HG02852 (cell line): ENCODE measurements at regions not wholly inside any gene's neighbourhood (a gene's known extent, or its start where the extent isn't known, plus 50 kb on each side); places are given as distances from the start of the nearest gene placed in this dataset.

Source experiments
- ATAC-seq: cut with Tn5 transposase; IDR thresholded peaks from one replicate; pipeline ENCODE4 v1.9.1; 2021; ENCODE audit warnings: mild to moderate bottlenecking, moderate library complexity; ENCODE audit not compliant: unreplicated experiment

DNA sequence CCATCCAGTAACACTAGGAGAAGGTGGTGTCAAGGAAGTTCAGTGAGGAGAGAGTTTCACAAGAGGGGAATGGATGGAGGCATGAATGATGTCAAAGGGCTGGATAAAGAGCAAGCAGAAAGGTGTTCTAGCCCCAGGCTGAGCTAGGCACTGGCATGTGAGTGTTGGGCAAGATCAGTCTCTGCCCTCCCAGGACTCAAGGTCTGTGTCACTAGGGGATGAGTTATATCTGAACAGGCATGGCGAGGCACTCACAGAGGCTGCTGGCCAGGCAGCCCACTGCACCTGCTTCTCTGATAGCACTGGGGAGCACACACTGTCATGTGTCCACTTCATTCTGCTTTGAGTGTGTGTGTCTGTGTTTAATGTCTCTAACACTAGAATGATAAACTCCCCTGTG lies 903.8 kb downstream of the BCL11B start:
- ATAC-seq, result no peak

DNA sequence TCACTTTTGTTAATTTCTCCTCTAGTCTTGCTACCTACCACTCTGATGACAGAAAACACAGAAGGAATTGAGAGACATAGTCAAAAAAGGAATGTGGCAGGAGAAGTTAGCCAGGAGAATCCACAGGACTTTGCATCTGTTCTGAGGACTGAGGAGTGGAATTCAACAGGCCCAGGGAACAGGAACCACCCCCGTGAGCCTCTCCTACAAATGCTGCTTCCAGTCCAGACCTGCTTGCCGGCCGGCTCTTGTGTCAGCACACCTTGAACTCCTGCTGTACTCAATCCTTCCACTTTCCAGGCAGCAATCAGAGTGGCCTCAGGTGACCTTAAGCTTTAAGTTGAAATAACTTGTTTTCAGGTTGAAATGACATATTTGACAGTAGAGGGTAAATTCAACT lies 903.1 kb downstream of the BCL11B start:
- no peak for ATAC-seq

DNA sequence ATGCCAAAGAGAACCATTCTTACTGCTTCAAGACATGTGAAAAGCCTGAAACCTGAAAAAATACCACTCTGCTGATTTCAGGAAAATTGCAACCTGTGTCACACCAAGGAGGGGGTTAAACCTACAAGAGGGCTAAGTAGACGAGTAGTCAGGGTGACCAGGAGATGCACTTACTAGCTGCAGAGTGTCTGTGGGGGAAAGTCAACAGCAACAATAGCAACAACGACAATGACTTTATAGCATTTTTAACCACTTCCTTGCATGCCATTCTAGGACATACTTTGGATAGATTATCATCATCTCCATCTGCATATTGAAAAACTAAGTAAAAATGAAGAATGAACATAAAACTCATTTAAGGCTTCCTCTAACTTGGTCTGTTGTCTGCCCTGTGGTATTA lies 902.7 kb downstream of the BCL11B start:
- ATAC-seq, result no peak

DNA sequence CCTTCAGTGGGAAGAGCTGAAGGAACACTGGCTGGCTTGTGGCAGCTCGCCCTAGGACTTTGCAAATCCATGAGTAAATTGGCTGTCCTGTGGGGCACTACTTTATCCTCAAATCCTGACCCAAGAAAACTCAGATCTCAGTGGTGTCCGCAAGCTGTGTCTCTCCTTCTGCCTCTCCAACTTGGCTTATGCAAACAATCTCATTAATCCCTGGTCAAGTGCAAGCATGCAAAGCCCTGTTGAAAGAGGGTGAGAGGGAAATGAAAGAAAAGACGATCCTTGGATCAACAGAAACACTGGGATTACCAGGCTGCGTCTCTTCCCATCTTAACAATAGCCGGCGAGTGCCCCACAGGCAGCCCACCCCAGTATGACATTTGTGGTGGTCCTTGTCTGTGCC lies 901.6 kb downstream of the BCL11B start:
- ATAC-seq, result no peak

DNA sequence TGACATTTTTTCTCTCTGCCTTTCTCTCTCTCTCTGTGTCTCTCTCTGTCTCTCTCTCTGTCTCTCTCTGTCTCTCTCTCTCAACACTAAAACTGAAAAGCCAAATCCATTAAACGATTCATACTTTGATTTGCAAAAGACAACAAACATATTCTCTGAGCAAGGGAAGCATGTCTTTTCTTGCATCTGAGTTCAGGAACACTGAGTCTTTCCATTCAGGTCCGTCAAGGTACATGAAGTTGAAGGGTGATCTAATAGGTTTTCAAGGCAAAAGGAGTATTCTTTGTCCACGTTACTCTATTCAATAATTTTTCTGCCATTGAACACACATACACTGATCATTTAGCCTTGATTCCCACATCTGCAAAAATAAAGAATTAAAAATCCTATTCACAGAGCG lies 900.9 kb downstream of the BCL11B start:
- ATAC-seq, result no peak

DNA sequence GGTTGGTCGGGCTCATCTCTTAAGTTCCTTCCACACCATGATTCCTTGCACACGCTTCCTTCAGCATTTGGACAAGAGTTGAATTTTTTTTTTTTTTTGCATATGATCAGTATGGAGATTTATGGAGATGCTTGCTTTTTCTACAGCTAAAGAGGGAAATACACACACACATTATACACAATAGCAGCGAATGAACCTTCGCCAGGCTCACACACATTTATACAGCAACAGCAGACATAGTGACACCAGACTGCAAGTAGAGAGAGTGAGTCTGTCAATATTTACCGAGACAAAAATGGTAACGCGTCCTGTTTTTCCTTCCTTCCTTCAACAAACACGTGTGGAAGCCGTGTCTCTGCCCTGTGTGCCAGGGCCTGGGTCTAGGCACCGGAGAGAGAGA lies 897.9 kb downstream of the BCL11B start:
- ATAC-seq, result no peak

DNA sequence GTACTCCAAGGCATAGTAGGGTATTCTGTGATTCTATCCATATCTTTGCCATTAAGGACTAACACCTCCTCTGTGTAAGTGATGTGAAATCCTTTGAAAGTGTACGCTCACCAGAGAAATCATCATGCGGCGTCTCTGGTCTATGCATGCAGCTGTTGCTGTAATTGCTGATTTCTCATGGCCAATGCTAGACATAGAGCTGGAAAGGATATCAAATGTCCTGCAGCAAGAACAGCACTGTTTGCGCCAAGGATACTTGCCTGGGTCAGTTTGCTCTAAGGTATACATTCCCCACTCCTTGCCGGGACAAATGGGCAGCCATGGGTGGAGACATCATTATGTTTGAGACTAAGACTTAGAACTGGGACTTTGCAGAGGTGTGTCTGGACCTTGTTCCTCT lies 896.4 kb downstream of the BCL11B start:
- ATAC-seq, result no peak

DNA sequence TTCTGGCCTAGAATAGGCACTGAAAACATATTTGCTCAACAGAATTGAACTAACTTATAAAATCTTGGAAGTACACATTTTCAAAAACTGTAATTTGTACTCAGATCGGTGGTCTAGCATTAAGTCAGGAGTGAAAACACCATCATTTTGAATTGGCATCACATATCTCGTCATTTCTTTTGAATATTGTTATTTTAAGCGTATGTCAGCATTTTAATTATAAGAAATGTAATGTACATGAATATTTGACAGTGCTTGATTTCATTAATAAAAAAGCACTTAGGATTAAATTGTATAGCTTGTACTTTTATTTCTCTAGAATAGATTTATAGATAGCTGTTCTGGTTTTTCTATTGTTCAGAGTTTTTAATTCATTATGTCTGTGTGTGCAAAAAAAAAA lies 892.2 kb downstream of the BCL11B start:
- no peak for ATAC-seq

DNA sequence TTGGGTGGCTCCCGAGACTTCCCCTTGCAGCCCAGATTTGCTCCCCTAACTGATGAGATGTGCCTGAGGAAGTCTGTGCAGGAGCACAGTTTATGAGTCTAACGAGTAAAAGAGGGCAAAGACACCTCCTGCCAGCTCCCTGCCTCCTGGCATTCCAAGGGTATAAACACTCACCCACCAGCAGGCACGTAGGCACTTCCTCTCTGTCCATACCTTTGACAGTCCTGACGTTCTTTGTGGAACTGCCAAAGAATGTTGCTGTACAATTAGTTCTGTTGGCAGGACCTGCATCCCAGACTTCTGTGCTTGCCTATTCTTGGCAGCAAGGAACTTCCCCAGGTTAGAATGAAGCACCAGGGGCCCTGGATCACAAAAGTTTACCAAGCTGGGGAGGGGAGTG lies 889.3 kb downstream of the BCL11B start:
- ATAC-seq, result no peak

DNA sequence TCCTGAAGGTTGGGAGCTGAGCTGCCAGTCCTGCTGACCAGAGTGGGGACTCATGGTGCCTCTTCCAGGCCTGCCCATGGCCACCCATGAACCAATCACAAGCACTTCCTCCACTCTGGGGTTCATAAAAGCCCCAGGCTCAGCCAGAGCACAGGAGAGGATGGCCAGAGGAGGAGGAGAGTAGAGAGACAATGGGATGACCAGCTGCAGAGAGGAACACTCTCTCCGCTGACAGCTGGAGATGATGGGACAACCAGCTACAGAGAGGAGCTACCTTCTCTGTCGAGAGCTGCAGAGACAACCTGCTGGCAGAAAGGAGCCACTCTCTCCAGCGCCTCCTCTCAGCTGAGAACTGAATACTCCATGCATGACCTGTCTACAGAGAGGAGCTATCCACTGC lies 886.1 kb downstream of the BCL11B start:
- no peak for ATAC-seq

DNA sequence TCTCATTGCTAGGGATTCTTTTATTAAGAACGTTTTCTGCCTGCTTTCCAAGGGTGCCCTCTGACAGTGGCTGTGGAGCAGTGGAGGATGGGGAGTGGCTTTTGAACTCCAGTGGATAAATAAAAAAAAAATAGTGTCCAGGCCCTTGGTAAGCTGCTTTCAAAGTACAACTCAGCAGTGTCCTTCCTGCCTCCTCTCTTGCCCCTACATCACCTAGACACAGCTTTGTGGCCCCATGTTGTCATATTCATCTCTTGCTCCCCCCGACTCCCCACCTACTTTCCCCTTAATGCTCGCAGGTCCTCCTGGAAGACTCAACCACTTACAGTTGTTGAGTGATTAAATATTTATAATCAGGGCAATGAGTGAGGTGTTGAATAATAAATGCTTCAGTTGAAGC lies 880.9 kb downstream of the BCL11B start:
- ATAC-seq, result no peak

DNA sequence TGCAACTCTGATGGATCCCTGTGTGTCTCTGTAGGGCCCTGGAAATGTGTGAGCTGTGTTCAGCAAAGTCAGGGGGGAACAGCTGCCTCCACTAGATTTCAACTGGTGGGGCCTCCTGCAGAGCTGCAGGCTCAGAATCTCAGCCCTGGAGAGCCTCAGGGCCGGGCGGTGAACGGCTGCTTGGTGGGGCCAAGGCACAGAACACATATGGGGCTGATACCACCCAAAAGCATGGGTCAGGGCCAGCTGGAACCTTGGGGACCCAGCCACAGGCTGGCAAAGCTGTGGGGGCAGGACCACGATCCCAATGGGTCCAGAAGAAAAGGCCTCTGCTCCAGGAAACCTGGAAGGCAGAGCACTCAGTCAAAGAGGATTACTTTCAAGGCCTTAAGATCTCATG lies 878.5 kb downstream of the BCL11B start:
- no peak for ATAC-seq

DNA sequence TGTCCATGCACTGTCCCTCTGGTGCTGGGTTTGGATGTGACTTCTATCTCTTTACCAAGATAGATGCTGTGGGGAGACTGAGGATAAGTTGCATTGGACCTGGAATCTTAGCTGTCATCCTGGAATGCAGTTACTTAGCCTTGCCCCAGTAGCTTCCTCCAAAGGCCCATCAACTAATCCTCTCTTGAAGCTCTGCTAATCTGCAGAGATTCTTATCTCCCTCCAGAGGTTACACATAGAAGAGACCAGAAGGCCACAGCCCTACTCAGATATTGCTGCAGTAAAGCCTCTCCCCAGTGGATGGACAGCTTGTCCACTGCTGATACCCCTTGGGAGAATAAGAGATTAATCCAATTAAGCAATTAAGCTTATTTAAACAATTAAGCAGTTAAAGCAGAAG lies 867.2 kb downstream of the BCL11B start:
- no peak for ATAC-seq

DNA sequence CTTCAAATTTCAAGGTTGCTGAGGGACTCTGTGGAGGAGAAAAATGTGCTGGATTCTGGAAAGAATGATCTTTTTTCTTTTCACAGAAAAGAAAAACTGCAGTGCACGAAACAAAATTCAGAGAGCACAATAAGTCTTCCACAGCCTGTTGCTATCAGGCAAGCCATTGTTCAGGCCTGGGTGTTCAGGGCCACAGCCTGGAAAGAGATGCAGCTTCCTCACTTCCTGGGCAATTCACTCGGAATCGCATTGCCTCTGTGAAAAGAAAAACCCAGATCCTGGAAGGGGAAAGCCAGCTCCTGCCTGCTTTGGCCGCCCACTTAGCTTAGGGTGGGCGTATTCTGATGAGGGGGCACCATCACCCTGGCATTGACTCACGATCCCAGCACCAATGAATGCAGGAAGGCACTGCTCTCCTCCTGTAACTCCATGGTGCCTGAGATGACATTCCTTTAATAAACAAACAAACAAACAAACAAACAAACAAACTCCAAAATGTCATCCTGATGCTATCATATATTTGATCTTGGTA lies 863.9 kb downstream of the BCL11B start:
- ATAC-seq, result no peak

DNA sequence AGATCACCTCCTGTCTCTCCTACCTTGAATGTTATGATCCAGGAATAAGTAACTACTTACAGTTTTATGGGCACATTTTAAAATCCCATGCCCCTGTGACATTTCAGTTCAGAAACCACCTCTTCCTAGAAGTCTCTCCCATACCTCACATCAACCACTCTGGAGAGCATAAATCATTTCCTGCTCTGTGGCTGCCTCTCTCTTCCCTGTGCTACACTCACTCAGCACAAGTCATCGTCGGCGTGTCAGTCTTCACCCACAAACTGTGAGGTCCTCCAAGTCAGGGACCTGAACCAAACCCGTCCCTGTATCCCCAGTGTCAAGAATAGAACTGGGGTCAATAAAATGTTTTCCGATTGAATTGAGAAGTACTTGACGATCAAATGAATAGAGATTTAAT lies 863.3 kb downstream of the BCL11B start:
- no peak for ATAC-seq

DNA sequence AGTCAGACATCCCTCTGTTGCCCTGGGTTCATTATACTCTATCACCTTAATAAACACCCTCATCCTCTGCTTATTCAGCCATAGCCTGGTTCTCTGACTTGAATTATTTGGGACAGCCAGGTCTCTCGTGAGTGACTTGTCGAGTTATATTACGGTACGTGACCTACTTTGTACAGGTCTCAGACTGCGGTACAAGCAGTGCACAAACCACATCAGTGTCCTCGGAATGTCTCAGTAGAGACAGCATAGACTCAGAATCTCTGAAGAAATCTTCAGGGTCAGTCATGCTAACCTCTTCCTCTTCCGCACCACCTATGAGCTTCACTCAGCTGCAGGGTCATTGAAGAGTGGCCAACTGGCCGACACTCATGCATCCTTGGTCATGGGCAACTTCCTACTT lies 860.8 kb downstream of the BCL11B start:
- no peak for ATAC-seq

DNA sequence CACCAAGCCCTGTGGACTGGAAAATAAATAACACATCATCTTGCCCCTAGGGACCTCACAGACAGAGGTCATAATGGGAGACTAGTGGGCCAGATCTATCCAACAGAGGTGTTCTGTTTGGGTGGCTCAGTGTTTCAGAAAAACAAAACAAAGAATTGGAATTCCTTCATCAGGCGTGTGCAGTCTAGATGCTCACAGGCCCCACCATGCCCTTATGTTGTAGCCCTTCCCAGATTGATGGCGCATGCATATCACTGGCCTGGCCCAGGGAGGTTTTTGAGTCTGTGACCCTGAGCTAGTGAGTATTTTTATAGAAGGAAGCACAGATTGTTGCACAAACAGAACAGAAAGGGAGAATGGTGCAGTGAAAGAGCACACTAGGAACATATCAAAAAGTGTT lies 859.6 kb downstream of the BCL11B start:
- ATAC-seq, result no peak

DNA sequence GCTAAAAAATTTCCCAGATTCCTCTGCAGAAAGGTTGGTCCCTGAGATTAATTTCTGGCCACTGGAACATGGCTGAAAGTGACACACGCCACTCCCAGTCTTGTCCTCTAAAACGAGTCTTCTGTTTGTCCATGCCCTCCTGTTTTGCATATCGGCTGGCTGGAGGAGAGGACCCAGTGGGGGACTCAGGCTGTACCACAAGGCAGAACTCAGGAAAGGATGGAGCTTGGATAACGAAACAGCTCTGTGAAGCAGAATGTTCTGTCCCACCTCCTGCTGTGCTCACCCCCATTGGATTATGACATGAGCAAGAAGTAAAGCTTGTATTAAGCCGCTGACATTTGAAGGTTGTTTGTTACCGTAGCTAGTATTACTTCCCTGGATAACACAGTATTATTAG lies 856.2 kb downstream of the BCL11B start:
- ATAC-seq, result no peak

DNA sequence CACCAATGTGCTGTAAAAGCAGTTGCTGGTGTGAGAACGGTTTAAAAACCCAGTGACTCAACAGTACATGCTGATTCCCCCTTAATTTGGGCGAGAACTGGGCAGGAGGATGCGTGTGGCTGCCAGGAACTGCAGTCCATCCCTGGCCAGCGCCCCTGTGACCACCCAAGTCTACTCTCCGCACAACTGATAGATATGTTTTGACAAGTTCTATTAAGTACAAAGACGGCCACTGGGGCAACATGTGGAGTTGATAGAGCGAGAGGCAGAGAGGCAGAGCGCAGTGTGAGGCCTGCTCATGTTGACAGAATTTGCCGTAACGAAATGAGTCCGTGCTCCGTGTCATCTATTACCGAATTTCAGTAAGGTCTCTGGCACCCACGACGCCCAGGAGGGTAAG lies 855.0 kb downstream of the BCL11B start:
- no peak for ATAC-seq

DNA sequence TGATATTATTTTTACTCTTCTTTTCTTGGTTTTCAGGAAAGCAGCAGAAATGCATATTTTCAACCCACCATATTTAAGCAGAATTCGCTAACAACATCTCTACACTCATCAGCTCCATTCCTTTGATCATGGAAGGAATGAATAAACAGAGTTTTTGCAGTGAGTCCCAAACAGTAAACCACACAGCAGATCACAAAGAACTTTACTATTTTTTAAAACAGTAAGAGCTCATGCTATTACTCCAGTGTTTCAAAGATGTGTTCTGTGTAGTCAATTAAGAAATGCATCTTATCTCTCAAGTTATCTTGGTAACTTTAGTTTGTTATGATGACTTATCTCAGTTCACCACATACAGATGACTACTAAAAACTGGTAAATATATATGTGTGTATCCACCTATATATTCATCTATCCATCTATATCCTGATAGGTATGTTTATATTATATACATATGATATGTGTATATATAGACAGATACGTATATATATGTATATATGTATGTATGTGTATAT lies 843.5 kb downstream of the BCL11B start:
- ATAC-seq, result no peak

DNA sequence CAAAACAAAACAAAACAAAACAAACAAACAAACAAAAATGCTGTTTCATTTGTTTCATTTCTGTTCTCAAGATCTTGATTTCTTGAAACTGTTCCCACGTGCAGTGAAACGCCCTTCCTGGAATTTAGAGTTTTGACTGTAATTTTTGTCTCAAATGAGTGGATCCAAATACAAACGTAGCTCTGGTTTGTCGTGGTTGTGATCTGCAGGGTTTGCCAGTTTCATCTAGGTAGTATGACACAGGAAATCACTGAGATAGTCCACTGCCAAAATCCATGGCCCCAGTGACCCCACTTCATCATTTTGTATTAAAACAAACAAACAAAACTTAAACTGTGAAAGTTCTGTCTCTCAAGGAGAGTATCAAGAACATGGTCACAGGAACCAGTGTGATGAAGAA lies 838.6 kb downstream of the BCL11B start:
- ATAC-seq, result no peak

DNA sequence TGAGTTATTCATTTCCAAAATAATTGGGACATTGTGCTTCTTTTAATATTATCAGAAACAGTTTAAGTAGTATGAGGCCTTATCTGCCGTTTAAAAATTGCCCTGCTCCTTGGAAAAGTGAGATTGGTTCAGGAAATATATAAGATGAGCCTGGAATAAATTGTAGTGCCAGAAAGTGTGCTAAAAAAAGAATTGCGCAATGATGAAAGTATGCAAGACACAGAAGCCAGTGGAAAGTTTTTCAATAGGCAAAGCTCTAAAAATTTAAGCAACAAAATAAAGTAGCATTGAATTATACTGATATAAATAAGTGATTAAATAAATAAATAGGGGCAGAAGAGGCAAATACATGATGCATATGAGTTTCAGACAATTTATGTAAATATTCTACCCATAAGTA lies 834.9 kb downstream of the BCL11B start:
- ATAC-seq, result no peak

DNA sequence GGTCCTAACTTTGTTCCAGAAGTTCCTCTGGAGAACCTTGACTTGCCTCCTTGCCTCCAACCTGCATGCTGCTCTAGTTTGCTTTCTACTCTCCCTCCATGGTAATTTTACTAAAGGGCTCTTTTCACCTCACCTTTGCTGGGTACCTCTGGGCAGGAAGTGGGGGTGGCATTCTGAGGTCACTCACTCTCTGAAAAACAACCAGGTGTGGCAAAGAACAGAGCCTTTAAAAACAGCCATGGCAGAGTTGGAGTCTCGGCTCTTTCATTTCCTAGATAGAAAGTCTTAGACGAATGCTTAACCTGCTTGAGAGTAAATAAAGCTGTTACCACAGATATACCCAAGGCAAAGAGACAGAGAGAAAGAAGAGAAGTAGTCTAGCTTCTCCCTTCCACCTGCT lies 827.9 kb downstream of the BCL11B start:
- ATAC-seq, result no peak

DNA sequence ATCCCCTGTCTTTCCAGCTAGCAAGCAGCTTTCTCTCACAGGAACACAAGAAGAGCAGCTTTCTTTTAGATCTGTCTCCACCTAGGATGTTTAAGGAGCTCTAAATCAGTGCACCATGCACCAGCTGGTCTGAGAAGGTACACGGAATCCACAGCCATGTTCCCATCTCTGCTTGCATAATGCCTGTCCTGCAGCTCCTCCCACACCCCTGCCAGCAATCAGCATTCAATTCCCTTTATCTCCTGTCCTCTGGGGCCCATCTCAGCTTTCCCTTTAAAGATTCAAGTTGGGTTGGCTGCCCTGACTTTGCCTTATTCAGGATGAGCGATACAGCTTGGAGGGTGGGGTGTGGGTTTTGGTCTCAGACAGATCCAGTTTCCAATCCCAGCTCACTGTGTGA lies 826.3 kb downstream of the BCL11B start:
- ATAC-seq, result no peak
